Fibroblast of skin of abdomen (primary cell): ENCODE measurements at regions not wholly inside any gene's neighbourhood (a gene's known extent, or its start where the extent isn't known, plus 50 kb on each side); places are given as distances from the start of the nearest gene placed in this dataset.
"Not testable (repeated sequence)": the region's sequence is repeated elsewhere in the genome, so short reads cannot be mapped to it uniquely, and the experiment has no call there.

Experiments used
- DNase-seq: peaks from one replicate; pipeline ENCODE4 v3.0.0-alpha.2; 2013

- not testable (repeated sequence) for DNase-seq
Measured at GRCh38 chr2:111539991-111540390, 344.0 kb downstream of the ANAPC1 start.

DNA sequence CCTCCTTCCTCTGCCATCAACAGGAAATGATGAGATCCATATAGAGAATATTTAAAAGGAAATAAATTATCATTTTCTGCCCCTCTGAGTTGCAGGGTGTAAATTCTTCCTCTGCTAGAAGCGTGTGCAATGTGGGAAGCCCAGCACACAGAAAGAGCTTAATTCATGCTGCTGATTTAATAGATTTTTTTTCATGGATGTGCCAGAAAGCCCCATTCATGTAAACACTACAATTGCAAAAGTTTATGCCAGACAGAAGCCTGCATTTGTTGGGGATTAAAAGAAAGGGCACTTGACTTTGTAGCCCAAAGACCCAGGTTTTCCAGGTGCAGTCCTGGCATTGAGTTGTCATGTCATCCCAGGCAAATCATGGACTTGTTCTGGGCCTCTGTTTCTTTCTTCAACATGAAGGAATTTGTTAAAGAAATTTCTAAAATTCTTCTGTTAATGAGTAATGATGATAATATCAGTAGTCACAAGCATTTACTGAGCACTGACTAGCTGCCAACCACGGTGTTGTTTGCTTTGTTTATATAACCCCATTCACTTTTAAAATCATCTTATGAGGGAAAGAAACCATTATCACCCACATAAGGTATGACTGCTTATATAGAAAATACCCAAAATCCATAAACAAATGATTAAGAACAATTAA is 341.7 kb downstream of the ANAPC1 start:
- DNase-seq: peak; percentile 69

DNA sequence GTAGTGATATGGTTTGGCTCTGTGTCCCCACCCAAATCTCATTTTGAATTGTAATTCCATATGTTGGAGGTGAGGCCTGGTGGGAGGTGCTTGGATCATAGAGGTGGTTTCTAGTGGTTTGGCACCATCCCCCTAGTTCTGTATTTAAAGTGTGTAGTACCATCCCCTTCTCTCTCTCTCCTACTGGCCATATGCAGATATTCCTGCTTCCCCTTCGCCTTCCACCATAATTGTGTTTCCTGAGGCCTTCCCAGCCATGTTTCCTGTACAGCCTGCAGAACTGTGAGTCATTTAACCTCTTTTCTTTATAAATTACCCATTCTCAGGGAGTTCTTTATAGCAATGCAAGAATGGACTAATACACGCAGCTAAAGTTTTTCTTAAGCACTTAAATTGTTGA is 340.0 kb downstream of the ANAPC1 start:
- DNase-seq: not testable (repeated sequence)

- not testable (repeated sequence) for DNase-seq
Measured at GRCh38 chr2:111545723-111546431, 338.1 kb downstream of the ANAPC1 start.

GRCh38 chr2:111546578-111546977 is 337.4 kb downstream of the ANAPC1 start:
- DNase-seq: not testable (repeated sequence)

DNA sequence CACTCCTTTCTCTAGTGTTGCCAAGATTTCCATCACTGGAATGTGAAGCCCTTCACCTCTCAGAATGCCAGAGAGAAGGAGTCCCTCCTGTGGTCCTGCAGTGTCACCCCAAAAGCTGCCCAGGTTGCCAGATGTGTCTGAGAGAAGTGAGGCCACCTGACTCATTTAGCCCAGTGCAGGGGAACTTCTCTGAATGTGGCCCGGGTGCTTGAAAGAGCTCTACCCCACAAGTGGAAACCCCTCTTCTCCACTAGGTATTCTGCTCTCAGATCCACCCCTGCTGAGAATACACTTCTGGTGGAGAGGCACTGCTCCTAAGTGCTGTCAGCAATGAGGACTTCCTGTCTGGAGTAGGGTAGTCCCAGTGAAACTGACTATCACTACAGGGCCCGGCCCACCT is 334.8 kb downstream of the ANAPC1 start:
- DNase-seq: not testable (repeated sequence)

GRCh38 chr2:111551428-111551827 is 332.6 kb downstream of the ANAPC1 start:
- not testable (repeated sequence) for DNase-seq

GRCh38 chr2:111552625-111553024 is 331.4 kb downstream of the ANAPC1 start:
- DNase-seq: not testable (repeated sequence)

DNA sequence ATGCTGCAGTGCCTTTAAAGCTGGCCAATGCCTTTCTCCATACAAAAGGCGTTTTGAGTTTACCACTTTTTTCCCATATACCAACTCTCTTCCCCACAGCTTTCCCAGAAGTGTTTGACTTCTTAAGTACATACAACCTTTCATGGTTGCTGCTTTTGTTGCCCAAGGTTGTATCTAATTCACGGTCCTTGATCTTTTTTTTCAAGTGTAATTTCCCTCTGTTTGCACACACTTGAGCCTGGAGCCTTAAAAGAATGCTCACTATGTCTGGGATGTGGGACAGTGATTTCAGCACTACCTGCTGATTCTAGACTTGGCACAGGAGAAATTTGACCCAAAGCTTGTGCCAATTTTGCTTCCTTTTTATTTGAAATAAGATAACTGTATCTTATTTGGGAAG is 324.7 kb downstream of the ANAPC1 start:
- not testable (repeated sequence) for DNase-seq

DNA sequence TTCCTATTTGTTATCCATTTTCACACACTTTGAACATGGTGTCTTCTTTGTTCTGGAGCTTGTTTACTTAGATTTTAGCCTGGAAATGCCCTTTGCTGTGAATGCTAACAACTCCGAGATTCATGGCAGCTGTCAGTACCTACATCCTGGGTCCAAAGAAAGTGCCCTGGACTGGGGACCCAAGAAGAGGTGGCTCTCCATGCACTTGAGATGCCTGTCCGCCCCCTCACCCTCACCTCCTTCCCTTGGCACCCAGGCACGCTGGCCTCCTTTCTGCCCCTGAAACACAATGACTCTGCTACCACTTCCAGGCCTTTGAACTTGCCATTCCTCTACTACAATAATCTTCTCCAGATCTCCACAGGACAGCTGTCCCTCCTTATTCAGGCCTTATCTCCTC is 324.2 kb downstream of the ANAPC1 start:
- DNase-seq: not testable (repeated sequence)

- not testable (repeated sequence) for DNase-seq
Measured at GRCh38 chr2:111566068-111566467, 317.9 kb downstream of the ANAPC1 start.

DNA sequence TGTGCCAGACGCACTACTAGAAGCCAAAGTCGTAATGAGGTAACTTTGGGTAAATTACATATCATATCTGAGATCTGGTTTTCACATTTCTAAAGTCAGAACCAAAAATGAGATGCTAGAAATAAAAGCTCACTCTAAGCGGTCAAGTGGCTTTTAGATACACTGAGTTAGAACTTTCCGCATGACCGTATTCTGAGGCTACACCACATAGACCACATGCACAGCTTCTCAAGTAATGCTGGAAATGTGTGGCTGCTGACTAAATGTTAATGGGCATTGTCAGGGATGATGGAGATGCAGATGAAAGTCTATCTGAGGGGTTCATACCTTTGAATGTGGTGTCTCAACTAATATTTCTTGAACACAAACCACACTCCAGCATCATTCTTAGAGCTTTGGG is 316.8 kb downstream of the ANAPC1 start:
- not testable (repeated sequence) for DNase-seq

GRCh38 chr2:111569356-111570199 is 314.4 kb downstream of the ANAPC1 start:
- not testable (repeated sequence) for DNase-seq

DNA sequence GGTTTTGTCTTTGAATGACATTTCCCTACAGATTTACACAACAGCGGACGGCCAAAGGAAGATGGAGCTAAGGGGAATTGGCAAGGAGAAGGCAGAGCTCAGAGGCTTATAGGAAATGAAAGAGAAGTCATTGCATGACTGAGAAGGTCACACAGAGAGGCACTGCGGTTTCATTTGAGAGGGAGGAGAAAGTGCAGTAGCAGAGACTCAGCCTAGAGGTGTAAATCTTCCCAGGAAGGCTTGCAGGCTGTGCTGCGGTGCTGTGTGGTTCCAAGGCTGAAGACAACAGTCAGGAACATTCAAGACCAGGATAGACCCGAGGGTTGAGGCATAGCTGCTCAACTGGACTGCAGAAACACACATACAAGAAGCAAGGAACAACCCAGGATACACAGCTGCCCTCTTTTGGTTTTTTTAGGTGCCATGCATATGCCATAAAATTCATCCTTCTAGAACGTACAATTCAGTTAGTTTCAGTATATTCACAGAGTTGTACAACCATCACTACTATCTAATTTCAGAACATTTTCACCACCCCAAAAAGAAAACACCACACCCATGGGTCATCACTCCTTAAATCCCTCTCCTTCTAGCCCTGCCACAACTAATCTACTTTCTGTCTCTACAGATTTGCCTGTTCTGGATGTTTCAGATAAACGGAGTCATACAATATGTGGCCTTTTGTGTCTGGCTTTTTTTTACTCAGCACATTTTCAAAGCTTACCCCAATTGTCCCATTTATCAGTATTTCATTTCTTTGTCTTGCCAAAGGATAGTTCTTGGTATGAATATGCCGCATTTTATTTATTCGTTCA is 313.5 kb downstream of the ANAPC1 start:
- DNase-seq: peak; percentile 8

DNA sequence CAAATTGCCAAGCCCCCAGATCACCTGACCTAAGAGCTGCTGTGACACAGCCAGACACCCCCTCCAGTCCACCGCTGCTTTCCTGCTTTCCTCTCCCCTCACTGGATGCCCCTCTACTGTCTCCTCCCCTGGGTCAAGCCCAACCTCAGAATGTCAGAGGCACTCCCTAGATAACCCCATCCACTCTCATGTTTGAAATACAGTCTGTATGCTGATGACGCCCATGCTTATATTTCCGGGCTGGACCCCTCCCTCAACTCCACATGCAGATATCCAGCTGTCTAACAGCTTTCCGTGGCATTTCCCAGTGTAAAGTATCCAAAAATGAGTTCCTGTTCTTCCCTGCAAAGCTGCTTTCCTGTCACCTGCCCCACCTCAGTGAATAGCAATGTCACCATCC is 309.2 kb downstream of the ANAPC1 start:
- not testable (repeated sequence) for DNase-seq

GRCh38 chr2:111577154-111577885 is 306.7 kb downstream of the ANAPC1 start:
- DNase-seq: not testable (repeated sequence)

DNA sequence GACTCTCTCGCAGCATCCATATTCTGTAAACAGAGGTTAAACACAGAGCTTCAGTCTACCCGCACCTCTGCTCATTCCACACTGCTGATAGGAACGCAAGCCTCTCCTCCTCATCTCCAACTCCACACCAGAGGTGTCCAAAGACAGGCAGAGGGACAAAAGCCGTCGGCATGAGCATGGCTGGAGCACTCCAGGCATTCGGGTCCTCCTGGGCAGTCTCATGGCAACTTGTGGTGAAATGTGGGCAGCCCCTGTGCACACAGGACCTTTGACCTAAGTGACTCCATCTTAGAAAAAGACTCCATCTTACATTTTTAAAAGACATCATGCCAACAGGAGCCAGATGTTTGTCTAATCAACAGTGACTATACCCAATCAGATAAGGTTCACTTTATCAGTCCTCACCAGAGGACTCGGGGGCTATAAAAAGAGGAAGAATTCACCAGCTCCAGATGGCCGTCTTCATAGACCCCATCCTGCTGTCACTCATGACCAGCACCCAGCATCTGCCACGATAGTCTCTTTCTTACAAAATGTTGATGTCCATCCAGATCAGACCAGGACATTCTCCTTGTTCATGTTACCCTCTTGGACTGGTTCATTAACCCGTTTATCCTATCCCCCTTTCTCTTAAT is 304.4 kb downstream of the ANAPC1 start:
- not testable (repeated sequence) for DNase-seq

DNA sequence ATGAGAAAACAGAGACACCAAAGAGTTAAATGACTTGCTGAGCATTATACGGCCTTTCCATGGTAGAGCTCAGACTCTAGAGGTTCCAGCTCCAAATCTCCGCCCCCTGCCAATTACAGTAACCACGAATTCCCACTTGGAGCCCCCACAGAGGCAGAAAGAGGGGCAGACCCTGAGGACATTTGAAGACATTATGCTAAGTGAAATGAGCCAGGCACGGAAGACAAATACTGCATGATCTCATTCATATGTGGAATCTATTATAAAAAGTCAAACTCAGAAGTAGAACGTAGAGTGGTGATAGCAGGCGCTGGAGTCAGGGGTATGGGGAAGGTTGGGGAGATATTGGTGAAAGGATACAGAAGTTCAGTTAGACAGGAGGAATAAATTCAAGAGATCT is 303.4 kb downstream of the ANAPC1 start:
- not testable (repeated sequence) for DNase-seq

- not testable (repeated sequence) for DNase-seq
Measured at GRCh38 chr2:111582090-111582489, 301.9 kb downstream of the ANAPC1 start.

DNA sequence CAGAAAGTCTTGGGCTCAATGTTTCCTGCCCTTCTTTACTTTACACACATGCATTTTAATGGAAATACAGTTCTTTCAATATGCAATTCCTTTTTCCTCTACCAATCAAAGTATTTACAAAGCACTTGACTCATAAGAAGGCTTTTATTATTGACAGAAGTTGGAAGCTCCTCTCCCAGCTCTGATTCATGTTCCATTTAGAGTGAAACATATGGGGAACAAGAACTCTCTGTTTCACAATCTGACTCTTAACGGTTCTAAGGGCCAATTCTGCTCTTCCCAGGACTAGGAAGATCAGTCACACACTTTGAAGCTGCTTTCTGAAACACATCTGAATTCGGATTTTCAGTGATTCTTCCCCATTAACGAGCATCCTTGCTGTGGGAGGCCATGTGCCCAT is 300.5 kb downstream of the ANAPC1 start:
- DNase-seq: not testable (repeated sequence)

DNA sequence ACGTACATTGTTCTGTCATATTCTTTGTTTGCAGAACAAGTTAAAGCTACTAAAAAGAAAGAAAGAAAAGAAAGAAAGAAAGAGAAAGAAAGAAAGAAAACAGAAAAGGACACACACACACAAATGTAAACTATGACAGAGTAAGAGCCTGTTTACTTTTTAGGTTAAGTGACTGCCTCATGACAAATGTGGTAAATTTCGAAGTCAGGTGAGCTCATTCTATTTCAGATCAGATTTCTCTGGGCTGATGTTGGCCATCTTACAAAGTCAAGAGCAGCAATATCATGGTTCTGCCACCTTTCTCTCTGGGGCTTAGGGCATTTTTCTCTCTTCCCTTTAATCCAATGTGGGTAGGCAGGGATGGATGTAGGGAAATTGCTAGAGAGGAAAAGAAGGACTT is 299.5 kb downstream of the ANAPC1 start:
- DNase-seq: not testable (repeated sequence)
